ENCODE measurements at regions not wholly inside any gene's neighbourhood (a gene's known extent, or its start where the extent isn't known, plus 50 kb on each side); places are given as distances from the start of the nearest gene placed in this dataset.
"Not testable (repeated sequence)": the region's sequence is repeated elsewhere in the genome, so short reads cannot be mapped to it uniquely, and the experiment has no call there.

DNA sequence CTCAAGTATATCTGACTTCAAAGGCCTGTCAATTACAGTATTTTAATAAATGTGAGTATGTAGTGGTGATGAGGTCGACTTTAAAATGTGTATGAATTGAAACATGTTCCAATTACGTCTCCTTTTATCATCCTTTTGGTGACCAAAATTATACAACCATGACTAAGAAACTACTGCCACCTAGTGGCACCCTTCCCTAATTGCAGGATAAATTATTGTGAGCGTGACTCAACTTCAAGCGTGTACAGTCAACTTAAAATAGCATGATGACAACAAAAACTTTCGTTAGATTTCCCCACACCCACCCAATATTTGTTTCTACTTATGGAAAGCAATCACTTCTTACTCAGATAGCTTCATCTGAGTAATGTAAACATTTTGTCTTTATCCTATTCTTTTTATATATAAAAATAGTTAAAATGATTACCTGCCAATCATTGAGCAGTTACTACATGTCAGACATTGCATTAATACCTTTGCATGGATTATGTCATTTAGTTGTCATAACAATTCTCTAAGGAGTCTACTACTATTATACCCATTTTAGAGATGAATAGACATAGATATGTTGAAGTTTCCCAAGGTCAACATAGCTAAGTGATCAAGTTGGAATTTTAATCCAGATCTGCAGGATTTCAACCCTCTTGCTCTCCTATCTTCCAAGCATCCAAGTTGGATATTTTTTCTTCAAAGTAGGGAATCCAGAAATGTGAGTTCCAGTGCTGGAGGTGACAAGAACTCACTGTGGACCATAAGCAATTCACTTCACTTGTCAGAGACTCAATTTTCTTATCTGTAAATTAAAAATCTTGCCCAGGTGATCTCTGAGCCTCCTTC lies 106.0 kb downstream of the MEX3B start:
- DNase-seq (ENCODE audit: low spot score): peak; percentile 16

DNA sequence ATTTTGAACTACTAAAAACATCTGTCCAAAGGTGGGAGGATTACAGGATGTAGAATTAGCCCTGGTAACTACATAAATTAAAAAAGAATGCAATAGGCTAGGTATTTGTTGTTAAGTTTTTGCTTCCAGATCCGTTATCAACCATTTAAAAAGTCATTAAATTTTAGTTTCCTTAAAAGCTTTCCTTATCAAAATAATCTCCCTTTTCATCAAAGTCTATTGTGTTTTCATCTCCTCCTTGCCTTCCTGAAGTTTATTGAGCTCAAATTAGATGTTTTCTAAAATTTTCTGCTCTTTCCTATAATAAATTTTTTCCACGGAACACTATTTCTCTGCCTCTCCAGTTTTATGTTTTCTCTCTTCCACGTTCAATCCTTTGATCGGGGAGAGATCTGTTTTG lies 108.6 kb downstream of the MEX3B start:
- DNase-seq (ENCODE audit: low spot score): no peak

DNA sequence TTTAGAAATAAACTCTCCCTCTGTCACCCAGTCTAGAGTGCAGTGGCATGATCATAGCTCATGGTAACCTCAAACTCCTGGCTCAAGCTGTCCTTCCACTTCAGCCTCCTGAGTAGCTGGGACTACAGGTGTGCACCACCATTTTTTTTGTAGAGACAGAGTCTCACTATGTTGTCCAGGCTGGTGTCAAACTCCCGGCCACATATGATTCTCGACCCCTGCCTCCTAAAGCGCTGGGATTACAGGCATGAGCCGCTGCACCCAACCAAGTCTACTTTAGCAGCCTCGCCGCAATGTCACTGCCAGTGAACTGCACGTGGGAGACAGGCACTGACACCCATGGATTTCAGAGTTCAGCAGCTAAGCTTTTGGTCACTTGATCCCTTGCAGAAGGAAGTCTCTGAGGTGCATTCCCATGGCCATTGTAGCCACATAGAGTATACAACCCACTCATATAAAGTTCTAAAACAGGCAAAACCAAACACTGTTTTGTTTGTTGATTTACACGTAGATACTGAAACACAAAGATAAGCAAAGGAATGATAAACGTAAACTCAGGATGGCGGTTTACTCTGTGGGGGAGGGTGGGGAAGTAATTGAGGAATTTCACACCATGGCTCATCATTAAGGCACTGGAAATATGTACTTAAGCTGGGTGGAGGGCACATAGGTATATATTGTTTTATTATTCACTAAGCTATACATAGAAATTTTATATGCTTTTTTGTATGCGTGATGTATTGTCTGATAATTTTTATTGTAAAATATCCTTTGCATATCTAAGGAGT lies 115.0 kb downstream of the MEX3B start:
- DNase-seq (ENCODE audit: low spot score): no peak

DNA sequence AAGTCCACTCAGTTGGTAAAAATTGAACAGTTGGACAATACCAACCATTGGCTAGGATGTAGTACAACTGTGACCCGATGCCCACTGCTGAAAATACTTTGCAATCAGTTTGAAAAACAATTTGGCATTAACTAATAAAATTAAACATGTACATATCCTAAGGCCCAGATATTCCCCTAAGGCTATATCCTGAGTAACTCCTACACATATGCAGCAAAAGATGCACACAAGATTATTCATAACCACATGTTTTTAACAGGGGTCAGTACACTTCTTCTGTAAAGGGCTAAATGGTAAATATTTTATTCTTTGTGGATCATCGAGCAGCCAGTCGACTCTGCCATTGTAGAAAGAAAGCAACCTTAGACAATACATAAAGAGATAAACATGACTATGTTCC lies 116.3 kb downstream of the MEX3B start:
- DNase-seq (ENCODE audit: low spot score): no peak

DNA sequence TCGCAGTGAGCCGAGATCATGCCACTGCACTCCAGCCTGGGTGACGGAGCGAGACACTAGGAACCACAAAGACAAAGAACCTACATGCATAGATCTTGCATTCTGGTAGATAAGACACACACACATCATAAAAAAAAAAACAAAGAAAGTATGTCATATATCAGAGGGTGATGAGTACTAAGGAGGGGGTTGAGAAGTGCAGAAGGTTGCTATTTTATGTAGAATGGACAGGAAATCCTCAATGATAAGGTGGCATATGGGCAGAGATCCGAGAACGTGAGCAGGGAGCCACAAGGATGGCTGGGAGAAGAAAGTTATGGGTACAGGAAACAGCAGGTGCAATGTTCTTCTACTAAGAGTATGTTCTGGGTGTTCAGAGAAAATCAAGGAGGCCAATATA lies 118.8 kb downstream of the MEX3B start:
- no peak for DNase-seq (ENCODE audit: low spot score)

DNA sequence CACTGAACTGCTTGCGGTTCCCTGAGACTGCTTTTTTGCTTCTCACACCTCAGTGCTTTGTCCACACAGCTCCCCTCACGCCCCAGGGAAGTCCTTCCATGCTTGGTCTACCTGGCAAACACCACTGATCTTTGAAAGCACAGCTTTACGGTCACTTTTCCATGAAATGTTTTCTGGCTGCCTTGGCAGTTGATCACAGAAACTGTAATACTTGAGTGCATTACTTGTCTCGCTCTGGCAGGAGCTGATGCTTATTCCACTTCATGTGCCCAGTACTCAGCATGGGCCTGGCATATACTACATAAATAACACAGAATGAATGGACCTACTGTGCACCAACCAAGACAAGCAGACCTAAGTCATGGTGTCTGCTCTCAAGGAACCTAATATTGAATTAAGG lies 121.1 kb downstream of the MEX3B start:
- DNase-seq (ENCODE audit: low spot score): no peak

DNA sequence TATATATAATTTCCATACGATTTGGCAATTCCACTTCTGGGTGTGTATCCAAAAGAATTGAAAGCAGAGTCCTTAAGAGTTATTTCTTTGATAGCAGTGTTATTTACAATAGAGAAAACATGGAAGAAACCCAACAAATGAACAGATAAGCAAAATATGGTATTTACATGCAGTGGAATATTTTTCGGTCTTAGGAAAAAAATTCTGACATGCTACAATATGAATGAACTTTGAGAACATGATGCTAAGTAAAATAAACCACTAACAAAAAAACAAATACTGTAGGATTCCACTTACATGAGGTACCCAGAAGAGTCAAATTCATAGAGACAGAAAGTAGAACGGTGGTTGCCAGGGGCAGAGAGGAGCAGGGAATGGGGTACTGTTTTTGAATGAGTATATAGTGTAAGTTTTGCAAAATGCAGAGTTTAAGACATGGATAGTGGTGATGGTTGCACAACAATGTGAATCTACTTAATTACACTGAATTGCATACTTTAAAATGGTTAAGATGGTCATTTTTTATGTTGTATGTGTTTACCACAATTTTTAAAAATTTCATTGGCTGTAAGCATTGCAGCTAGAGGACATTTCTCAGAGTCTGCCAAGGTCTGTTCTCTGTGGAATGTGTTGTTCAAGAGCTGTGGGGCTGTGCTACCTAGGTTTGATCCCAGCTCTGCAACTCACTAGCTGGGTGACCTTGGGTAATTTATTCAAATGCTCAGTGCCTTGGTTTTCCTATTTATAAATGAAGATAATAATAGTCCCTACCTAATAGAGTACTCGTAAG lies 122.1 kb downstream of the MEX3B start:
- no peak for DNase-seq (ENCODE audit: low spot score)

DNA sequence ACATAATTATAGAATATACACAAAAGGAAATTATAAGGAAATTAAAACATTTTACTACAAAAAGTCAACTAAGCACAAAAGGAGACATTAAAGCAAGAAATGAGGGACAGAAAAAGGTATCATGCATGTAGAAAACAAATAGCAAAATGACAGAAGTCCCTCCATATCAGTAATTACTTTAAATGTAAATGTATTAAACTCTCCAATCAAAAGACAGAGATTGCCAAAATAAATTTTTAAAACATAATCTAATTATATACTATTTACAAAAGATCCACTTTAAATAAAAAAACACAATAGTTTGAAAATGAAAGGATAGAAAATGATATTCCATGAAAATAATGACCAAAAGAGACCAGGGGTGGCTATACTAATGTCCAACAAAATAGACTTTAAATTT lies 123.7 kb downstream of the MEX3B start:
- DNase-seq (ENCODE audit: low spot score): no peak

DNA sequence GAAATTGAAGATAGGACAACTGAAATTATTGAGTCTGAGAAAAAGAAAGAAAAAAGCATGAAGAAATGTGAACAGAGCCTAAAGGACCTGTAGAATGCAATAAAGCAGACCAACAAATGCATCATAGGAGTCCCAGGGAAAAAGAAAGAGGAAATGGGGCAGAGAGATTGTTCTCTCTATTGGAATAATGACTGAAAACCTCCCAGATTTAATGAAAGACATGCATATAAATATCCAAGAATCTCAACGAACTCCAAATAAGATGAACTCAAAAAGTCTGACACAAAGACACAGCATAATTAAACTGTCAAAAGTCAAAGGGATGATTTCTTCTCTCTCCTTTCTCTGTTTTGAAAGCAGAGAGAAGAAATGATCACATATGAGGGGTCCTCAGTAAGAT lies 124.7 kb downstream of the MEX3B start:
- DNase-seq (ENCODE audit: low spot score): no peak

DNA sequence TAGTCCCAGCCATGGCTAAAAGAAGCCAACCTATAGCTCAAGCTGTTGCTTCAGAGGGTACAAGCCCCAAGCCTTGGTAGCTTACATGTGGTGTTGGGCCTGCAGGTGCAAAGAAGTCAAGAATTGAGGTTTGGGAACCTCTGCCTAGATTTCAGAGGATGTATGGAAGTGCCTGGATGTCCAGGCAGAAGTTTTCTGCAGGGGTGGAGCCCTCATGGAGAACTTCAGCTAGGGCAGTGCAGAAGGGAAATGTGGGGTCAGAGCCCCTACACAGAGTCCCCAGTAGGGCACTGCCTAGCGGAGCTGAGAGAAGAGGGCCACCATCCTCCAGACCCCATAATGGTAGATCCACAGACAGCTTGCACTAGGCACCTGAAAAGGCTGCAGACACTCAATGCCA lies 127.1 kb downstream of the MEX3B start:
- DNase-seq (ENCODE audit: low spot score): not testable (repeated sequence)

DNA sequence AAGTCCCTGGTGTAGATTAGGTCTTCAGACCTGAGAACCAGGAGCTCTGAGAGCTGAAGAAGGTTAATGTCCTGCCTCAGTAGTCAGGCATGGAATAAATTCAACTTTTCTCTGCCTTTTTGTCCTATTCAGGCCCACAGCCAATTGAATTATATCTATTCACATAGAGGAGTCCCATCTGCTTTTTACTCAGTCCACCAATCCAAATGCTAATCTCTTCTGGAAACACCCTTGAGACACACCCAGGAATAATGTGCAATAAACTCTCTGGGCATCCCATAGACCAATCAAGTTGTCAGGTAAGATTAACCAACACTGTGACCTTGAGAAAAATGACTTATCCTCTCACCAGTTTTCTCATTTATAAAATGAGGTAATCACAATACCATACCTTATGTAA lies 129.4 kb downstream of the MEX3B start:
- no peak for DNase-seq (ENCODE audit: low spot score)

DNA sequence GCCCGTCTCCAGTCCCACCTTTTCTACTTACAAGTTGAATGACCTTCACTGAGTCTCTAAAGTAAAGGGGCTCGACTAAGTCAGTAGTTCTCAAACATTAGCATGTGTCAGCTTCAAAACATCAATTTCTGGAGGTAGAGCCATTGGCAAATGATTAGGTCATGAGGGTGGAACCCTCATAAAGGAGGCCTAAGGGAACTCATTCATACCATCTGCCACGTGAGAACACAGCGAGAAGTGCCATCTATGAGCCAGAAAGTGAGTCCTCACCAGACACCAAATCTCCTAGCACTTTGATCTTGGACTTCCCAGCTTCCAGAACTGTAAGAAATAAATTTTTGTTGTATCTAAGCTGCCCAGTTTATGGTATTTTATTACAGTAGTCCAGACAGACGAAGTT lies 129.8 kb downstream of the MEX3B start:
- no peak for DNase-seq (ENCODE audit: low spot score)

DNA sequence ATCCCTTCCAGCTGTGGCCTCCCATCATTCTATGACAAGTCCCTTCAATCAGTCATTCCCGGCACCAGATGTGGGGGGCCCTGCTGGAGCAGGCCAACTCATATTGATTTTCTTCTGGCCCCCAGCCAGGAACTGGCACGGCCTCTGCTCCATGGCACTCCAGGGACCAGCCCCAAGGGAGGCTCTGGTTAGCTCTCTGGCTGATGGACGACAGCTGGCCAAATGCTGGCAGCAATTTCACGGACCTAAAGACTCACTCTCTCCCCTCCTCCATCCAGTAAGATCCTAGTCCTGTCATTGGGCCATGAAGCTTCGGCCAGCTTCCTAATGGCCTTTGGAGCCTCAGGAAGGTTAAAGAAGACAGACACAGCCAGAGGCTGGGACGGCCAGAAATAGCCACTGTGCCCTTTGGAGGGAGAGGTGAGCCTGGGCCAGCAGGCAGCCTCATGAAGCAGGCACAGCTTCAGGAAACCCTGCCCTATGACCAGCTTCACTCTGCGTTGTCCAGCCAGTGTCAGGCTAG lies 131.0 kb downstream of the MEX3B start:
- no peak for DNase-seq (ENCODE audit: low spot score)

DNA sequence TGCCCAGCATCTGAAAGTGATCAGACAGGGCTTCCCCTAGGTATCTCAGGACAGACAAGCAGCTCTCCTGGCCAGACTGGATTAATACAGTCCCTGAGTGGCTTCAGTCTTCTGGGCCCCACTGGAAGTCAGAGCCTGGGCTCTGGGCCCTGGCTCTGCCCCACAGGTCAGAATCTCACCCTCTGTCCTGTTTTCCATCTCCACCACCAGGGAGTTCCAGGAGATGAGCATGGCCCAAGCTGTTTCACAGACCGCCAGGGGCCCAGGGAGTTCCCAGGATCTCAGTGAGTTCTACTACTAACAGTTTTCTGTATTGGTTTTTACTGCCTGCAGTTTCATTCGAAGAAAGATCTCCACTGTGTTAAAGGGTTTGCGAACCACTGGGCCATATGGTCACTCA lies 131.5 kb downstream of the MEX3B start:
- DNase-seq (ENCODE audit: low spot score): no peak

DNA sequence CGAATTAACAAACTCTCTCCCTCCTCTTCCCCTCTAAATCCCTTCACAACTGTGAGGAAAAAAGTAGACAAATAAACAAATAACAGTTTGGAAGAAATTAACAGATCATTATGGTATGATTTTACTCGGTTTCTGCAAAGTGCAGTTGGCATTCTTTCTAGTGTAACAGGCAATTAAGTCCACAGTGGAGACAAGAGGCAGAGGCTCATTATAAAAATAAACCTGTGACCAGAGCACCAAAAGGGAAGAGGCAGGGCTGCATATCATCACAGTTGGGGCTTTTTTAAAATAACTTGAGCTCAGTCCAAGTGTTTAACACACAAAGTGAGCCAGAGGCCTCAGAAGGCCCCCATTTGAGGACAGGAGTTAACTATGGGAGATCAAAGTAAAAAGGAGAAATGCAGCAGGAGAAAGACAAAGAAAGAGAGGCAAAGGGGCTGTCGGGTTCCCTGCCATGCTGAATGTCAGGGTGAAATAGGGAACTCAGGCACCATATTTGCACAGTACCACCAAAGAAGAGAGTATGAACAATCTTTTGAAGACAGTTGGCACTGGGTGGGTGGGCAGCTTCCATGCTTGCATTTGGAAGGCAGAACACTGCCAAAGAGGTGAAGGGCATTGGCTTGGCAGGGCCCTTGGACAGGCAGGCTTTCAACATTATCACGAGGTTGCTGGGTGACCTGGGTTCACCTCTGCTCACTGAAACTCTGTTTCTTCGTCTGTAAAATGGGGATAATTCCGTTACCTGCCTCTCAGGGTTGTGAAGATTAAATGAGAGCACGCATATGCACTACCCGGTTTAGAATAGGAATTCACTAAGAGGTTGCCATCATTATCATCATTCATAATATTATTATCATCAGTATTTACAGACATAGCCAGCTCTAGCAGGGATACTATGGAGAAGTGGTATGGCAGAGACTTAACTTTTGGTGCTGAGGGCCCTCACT lies 134.5 kb downstream of the MEX3B start:
- DNase-seq (ENCODE audit: low spot score): no peak

DNA sequence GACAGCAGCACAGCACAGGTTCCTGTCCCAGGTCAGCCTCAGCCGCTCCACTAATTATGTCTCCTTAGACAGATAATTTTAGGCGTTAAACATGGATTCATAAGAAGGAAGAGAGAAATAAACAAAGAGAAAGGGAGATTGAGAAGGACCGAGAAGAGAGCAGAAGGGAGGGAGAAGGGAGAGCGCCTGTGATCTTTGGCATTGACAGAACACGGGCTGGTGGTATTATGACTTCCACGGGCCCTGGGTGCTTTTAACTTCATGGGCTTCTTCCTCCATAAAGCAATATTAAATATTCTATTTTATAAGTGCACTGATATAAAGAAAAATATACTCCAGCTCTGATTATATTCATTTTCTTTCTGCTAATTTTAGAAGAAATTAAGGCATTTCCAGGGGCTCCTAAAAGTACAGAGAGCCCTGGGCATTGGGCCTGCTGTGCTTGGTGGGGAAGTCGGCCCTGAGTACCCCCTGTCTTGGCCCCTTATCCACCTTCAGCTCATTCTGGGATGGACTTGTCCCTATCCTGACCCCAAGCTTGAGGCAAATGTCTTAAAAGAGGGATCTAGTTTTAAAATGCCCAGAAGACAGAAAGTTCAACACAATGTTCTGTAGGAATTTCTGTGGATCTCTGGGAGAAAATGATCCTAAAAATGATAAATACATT lies 135.3 kb downstream of the MEX3B start:
- no peak for DNase-seq (ENCODE audit: low spot score)

DNA sequence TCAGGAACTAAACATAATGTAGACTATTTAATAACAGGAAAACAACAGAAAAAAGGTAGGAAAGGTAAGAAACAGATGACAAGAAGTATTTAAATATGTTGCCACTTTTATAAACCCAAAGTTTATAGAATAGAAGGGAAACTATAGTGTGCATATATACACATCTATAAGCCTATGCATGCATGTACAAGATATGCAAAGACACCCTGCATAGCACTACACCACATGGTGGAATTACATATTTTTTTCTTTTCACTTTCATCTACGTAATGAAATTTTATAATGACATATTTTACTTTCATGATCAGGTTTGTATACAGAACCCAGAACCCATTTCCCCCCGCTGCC lies 136.8 kb downstream of the MEX3B start:
- DNase-seq (ENCODE audit: low spot score): no peak

DNA sequence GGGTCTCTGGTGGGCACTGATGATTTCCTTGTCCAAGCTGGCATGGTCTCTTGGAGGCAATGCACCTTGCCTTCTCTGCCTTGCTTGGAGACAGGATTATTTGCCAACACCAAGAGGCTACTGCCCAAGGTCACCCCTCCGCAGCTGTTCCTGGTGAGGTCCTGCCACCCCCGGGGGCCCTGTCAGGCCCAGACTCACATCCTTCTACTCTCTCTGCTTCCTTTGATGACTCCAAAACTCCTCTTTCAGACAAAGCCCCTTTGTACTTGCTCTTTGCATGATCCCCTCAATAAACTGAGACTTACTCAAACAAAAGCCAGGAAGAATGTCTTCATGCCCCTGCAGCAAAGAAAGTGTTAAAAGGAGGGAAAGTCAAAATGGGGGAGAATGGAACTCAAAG lies 137.7 kb downstream of the MEX3B start:
- DNase-seq (ENCODE audit: low spot score): no peak

DNA sequence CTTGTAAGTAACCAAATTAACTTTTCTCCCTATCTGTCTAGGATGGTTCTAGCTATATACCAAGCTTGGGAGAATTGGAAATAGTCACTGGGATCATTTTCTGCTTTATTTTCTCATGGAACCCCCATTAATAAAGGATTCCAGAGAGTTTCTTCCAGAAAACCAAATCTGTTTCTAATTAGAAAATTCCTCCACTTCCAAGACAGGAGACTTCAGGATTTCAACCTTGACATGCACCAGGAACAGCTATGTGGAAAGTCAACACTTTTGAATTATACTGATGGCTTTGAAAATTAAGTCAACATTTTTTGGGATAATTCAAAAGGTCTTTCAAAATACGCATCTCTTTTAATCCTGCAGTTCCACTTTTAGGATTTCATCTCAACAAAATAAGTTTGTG lies 138.3 kb downstream of the MEX3B start:
- no peak for DNase-seq (ENCODE audit: low spot score)

DNA sequence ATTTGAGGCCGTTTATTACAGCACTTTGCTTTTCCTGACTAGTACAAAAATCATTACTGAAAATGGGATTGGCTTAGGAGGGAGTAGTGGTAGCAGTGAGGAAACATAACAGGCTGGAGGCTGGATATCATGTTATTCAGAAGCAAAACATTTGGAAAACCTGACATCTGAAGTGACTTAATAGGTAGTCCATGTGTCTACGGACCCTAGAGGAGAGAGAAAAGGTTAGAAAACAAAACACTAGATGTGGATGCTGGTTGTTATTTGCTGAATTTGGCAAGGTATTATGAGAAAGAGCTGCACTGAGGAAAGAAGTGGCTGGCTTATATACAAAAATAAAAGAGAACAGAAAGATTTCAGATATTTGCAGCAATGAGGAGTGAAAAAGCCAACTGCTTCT lies 139.9 kb downstream of the MEX3B start:
- DNase-seq (ENCODE audit: low spot score): no peak

DNA sequence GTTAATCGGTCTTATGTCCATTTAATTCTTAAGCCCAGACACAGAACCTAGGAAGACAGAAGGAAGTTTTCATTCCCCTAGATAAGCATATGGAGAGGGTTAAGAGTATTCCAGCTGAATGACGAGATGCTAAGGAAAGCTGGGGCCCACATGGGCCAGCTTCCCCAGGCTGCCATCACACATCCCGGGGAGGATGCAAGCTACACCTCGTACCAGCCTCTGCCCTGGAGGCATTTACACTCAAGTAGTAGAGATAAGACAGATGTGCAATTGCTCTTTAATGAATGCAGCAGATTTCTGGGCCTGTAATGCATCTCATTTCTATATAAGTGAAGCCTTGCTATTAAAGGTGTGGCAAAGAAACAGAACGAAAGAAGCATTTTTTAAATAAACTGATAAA lies 144.5 kb downstream of the MEX3B start:
- DNase-seq (ENCODE audit: low spot score): no peak

Measured in COLO829 (cell line).